HG02870 (cell line): ENCODE measurements at regions not wholly inside any gene's neighbourhood (a gene's known extent, or its start where the extent isn't known, plus 50 kb on each side); places are given as distances from the start of the nearest gene placed in this dataset.
"Not testable (repeated sequence)": the region's sequence is repeated elsewhere in the genome, so short reads cannot be mapped to it uniquely, and the experiment has no call there.

ENCODE experiments used
- ATAC-seq: cut with Tn5 transposase; IDR thresholded peaks from one replicate; pipeline ENCODE4 v1.9.1; 2021; ENCODE audit warnings: mild to moderate bottlenecking, moderate library complexity; ENCODE audit not compliant: unreplicated experiment

GRCh38 chr15:21174761-21175160, 265.5 kb downstream of the POTEB3 start:
- not testable (repeated sequence) for ATAC-seq

- ATAC-seq: not testable (repeated sequence)
These were observed 285.3 kb upstream of the POTEB2 start for GRCh38 chr15:21151203-21151966.

GRCh38 chr15:21148136-21148535, 282.0 kb upstream of the POTEB2 start:
- not testable (repeated sequence) for ATAC-seq

- not testable (repeated sequence) for ATAC-seq
These were observed 267.8 kb upstream of the POTEB2 start for GRCh38 chr15:21133893-21134292.

GRCh38 chr15:21112271-21113053, 246.3 kb upstream of the POTEB2 start:
- ATAC-seq: not testable (repeated sequence)

- ATAC-seq: not testable (repeated sequence)
These were observed 245.7 kb upstream of the POTEB2 start for GRCh38 chr15:21111861-21112260.

GRCh38 chr15:21111172-21111571, 245.1 kb upstream of the POTEB2 start:
- ATAC-seq: not testable (repeated sequence)

- ATAC-seq: not testable (repeated sequence)
These were observed 244.2 kb upstream of the POTEB2 start for GRCh38 chr15:21110187-21110804.

- not testable (repeated sequence) for ATAC-seq
These were observed 242.3 kb upstream of the POTEB2 start for GRCh38 chr15:21108384-21108783.

- ATAC-seq: not testable (repeated sequence)
These were observed 241.6 kb upstream of the POTEB2 start for GRCh38 chr15:21107399-21108381.

GRCh38 chr15:21096599-21096998, 230.5 kb upstream of the POTEB2 start:
- ATAC-seq: not testable (repeated sequence)

GRCh38 chr15:21079544-21079943, 213.4 kb upstream of the POTEB2 start:
- not testable (repeated sequence) for ATAC-seq

GRCh38 chr15:21068917-21069316, 202.8 kb upstream of the POTEB2 start:
- not testable (repeated sequence) for ATAC-seq

- not testable (repeated sequence) for ATAC-seq
These were observed 197.4 kb upstream of the POTEB2 start for GRCh38 chr15:21063512-21063911.

GRCh38 chr15:21062619-21063163, 196.6 kb upstream of the POTEB2 start:
- ATAC-seq: not testable (repeated sequence)

- ATAC-seq: not testable (repeated sequence)
These were observed 185.8 kb upstream of the POTEB2 start for GRCh38 chr15:21051866-21052265.

- not testable (repeated sequence) for ATAC-seq
These were observed 165.6 kb upstream of the POTEB2 start for GRCh38 chr15:21031703-21032102.

GRCh38 chr15:21029001-21029400, 162.9 kb upstream of the POTEB2 start:
- ATAC-seq: not testable (repeated sequence)

GRCh38 chr15:21027942-21028341, 161.8 kb upstream of the POTEB2 start:
- ATAC-seq: not testable (repeated sequence)

GRCh38 chr15:21026848-21027247, 160.7 kb upstream of the POTEB2 start:
- ATAC-seq: not testable (repeated sequence)
